GM12878 (cell line): ENCODE measurements at regions not wholly inside any gene's neighbourhood (a gene's known extent, or its start where the extent isn't known, plus 50 kb on each side); places are given as distances from the start of the nearest gene placed in this dataset.

Experiments used
- CREB1 ChIP-seq: IDR thresholded peaks from 2 replicates; pipeline ENCODE4 v1.6.1; 2012; ENCODE audit warnings: low read depth, mild to moderate bottlenecking, inconsistent platforms
- CTCF ChIP-seq, 3 experiments: IDR thresholded peaks in 2 of 3; conservative IDR thresholded peaks in 1 of 3; 2 replicates each; pipeline ENCODE4 v1.5.1; 2011; ENCODE audit warnings: low read depth in 3 of 3, low read length in 3 of 3, mild to moderate bottlenecking in 3 of 3, control low read depth in 2 of 3, moderate library complexity in 2 of 3, inconsistent platforms in 1 of 3, mixed read lengths in 1 of 3; ENCODE audit not compliant: control insufficient read depth in 2 of 3, insufficient read depth in 1 of 3; ENCODE audit errors: extremely low read depth in 1 of 3
- LARP7 ChIP-seq: fragments of 450-650 bp; IDR thresholded peaks from 2 replicates; pipeline ENCODE4 v1.6.1; 2017; ENCODE audit warnings: mild to moderate bottlenecking
- POLR2AphosphoS5 ChIP-seq: IDR thresholded peaks from 2 replicates; pipeline ENCODE4 v1.6.1; 2011; ENCODE audit warnings: mild to moderate bottlenecking, low read length, inconsistent platforms
- RUNX3 ChIP-seq: IDR thresholded peaks from 2 replicates; pipeline ENCODE4 v1.6.1; 2012; ENCODE audit warnings: low read length, inconsistent platforms
- SIN3A ChIP-seq: IDR thresholded peaks from 2 replicates; pipeline ENCODE4 v1.6.1; 2012; ENCODE audit warnings: low read depth, low read length, improper control_type of control experiment
- SIX5 ChIP-seq: IDR thresholded peaks from 2 replicates; pipeline ENCODE4 v1.6.1; 2011; ENCODE audit warnings: mild to moderate bottlenecking, low read depth, low read length, moderate library complexity; ENCODE audit not compliant: severe bottlenecking
- SMAD1 ChIP-seq: fragments of 450-650 bp; IDR thresholded peaks from 2 replicates; pipeline ENCODE4 v1.6.1; 2018; ENCODE audit warnings: mild to moderate bottlenecking, low read depth; ENCODE audit not compliant: partially characterized antibody
- SRF ChIP-seq, 2 experiments: IDR thresholded peaks; 2 replicates each; pipeline ENCODE4 v1.6.1; 2011; ENCODE audit warnings: low read depth in 2 of 2, low read length in 2 of 2, mild to moderate bottlenecking in 1 of 2, moderate library complexity in 1 of 2
- ZBTB33 ChIP-seq: fragments of 450-650 bp; IDR thresholded peaks from 2 replicates; pipeline ENCODE4 v1.6.1; 2017; ENCODE audit warnings: mild to moderate bottlenecking

- TF ChIP-seq LARP7 (no peak), CTCF (IDR thresholded peaks at IDR 0.05 in 2 of 3, conservative IDR thresholded peaks at IDR 0.05 in 1 of 3; ENCODE audit: control insufficient read depth in 2 of 3, extremely low read depth in 1 of 3, insufficient read depth in 1 of 3, low read depth in 3 of 3, low read length in 3 of 3) (no peak), RUNX3 (no peak), ZBTB33 (no peak), CREB1 (no peak), SIX5 (no peak), SRF (IDR thresholded peaks at IDR 0.05; ENCODE audit: low read depth in 2 of 2, low read length in 2 of 2) (no peak), SIN3A (no peak), POLR2AphosphoS5 (no peak), SMAD1 (no peak)
Measured at GRCh38 chr3:71998995-71999673, 214.2 kb upstream of the PROK2 start.
